ENCODE measurements at regions not wholly inside any gene's neighbourhood (a gene's known extent, or its start where the extent isn't known, plus 50 kb on each side); places are given as distances from the start of the nearest gene placed in this dataset.

- DNase-seq (ENCODE audit: low spot score), result no peak
Observed at GRCh38 chr7:31284106-31284505, 56.4 kb downstream of the NEUROD6 start.

DNA sequence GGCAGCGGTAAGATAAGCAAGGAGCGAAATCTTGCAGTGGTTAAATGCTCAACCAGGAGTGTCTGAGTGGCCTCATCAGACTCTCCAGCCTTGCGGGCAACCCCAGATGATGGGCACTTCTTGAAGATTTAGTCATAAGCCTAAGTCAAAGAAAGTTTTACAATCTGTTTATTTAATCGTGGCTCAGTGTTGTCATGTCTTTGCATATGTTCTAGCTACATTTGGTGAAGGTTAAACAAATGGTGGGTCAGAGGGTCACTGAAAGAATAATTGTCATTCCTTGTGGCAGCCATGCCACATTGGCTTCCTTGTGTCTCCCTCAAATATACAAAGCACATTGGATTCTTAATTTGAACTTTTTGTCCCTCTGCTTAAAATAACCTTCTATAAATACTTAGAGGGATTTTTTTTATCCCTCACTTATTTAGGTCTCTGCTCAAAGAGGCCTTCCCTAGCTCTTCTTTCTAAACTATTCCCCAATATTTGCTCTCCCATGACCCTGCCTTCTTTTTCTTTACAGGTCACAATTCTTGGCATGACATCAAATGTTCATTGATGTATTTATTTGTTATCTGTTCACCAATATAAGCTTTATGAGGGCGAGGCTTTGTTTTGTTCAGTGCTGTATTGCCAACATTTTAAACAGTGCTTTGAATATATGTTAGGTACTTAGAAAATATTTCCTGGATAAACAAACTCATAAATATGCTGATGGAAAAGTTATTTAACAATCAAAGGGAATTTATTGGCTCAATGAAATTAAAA is 68.7 kb downstream of the NEUROD6 start:
- intact Hi-C loops (cut with DNase I), result no loop called here
- no peak for DNase-seq (ENCODE audit: low spot score)

More at GRCh38 chr7:31284106-31284505, 56.4 kb downstream of the NEUROD6 start:
- intact Hi-C loops (cut with DNase I), result no loop called here

- intact Hi-C loops (cut with DNase I), result no loop called here
- DNase-seq (ENCODE audit: low spot score), result no peak
Observed at GRCh38 chr7:31267486-31267885, 73.0 kb downstream of the NEUROD6 start.

- intact Hi-C loops (cut with DNase I), result no loop called here
- DNase-seq (ENCODE audit: low spot score), result no peak
Observed at GRCh38 chr7:31263338-31263737, 77.2 kb downstream of the NEUROD6 start.

- intact Hi-C loops (cut with DNase I), result no loop called here
Observed at GRCh38 chr7:31261341-31261740, 79.2 kb downstream of the NEUROD6 start.

DNA sequence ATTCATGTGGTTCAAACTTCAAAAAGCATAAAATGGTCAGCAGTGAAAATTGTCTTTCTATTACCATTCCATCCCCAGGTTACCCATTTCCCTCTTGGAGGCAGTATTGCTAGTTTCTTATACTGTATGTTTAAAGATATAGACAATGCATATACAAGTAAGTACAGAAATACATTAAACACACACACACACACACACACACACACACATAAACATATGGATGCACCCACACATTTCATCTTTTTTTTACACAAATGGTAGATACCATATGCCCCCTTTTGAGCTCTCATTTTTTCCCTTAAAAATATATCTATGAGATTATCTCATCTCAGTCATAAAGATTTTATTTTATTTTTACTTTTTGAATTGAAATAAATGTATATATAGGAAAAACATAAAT is 79.7 kb downstream of the NEUROD6 start:
- no peak for DNase-seq (ENCODE audit: low spot score)
- intact Hi-C loops (cut with DNase I), result no loop called here

More at GRCh38 chr7:31261341-31261740, 79.2 kb downstream of the NEUROD6 start:
- DNase-seq (ENCODE audit: low spot score), result no peak

DNA sequence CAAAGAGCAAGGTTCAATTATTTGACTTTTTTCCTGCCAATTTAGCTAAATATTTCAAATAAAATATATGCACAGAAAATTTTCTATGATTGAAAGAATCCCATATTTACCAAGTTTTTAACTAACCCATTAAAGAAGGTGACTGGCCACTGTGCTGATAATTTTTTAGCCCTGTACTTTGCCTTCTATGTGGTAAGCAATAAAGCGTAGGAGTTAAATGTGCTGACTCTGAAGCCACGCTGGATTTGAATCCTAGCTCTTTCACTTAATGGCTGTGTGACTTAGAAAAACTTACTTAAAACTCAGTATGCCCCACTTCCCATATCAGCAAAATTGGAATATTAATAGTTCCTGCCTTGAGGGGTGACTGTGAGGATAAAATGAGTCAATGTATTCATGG is 82.1 kb downstream of the NEUROD6 start:
- intact Hi-C loops (cut with DNase I), result no loop called here
- DNase-seq (ENCODE audit: low spot score), result no peak

DNA sequence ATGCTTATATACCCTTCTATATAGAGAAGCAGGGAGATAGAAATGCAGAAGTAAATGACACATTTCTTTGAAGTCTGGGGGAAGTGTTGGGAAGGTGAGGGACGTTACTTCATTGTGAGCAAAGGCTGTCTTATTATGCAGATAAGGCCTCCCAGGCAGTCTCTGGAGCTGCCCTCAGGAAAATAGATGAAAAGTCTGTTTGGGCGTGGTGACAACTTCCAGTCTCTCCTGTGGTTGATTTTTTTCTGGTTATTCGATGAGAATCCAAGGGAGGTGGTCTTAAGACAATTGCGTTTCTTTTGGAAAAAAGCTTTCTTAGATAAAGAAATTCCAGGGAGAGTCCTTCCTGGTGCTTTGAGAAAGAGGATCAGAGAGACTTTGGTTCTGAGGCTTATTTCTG is 84.0 kb downstream of the NEUROD6 start:
- intact Hi-C loops (cut with DNase I), result no loop called here
- DNase-seq (ENCODE audit: low spot score), result no peak

- no peak for DNase-seq (ENCODE audit: low spot score)
- intact Hi-C loops (cut with DNase I), result no loop called here
Observed at GRCh38 chr7:31254926-31255325, 85.6 kb downstream of the NEUROD6 start.

GRCh38 chr7:31253532-31253931 is 87.0 kb downstream of the NEUROD6 start:
- DNase-seq (ENCODE audit: low spot score), result no peak
- intact Hi-C loops (cut with DNase I), result no loop called here

DNA sequence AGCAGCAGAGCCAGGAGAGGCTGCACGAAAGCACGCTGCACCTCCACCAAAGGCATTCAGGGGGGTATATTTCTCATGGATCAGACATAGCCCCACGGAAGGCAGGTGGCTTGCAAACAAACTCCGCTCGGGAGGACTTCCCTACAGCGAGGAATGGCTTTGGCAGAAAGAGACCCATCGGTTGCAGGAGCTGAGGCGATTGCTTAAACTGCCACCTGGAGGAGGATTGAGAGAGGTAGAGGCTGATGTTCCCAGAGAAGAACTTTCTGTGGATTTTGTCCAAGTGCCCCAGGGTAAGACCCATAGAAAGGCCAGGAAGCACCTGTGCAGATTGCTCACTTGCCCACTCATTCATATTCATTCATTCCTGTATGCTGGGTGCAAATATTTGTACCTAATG is 89.1 kb downstream of the NEUROD6 start:
- DNase-seq (ENCODE audit: low spot score), result no peak
- intact Hi-C loops (cut with DNase I), result no loop called here

DNA sequence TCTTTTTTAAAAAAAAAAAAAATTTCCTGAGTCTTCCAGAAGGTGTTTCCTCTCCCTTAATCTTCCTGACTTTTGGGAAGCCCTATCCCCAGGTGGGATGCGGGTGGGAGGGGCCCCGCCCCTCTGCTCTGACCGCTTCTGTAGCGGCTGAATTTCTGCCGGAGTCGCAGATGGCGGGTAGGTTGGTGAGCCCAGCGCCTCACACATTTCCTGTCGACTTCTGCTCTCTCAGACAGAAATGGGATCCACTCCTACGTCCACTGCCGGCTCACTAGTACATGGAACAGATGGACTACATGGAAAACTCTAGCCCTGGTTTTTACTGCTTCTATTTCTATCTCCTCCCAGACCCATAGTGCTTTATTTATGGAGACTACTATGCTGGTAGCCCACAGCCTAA is 90.9 kb downstream of the NEUROD6 start:
- intact Hi-C loops (cut with DNase I), result no loop called here
- DNase-seq (ENCODE audit: low spot score), result no peak

DNA sequence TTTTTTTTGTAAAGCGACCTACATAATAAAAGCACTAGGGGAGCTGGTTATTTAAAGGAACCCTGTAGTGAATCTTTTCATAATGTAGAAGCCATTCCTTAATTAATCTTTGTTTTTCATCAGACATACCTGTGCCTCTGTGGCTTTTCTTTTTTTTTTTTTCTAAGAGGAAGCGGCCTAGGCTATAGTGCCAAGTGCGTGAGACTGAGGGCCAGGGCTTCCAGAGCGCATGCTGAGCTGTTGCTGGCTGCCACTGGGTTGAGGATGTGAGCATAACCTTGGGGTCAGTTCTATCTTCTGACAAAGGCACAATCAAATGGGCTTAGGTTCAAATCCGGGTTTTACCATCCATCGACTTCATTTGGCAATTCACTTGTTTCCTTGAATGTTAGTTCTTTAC is 103.7 kb downstream of the NEUROD6 start:
- DNase-seq (ENCODE audit: low spot score), result no peak
- intact Hi-C loops (cut with DNase I), result no loop called here

GRCh38 chr7:31234836-31235605 is 105.5 kb downstream of the NEUROD6 start:
- intact Hi-C loops (cut with DNase I), result no loop called here
- no peak for DNase-seq (ENCODE audit: low spot score)

DNA sequence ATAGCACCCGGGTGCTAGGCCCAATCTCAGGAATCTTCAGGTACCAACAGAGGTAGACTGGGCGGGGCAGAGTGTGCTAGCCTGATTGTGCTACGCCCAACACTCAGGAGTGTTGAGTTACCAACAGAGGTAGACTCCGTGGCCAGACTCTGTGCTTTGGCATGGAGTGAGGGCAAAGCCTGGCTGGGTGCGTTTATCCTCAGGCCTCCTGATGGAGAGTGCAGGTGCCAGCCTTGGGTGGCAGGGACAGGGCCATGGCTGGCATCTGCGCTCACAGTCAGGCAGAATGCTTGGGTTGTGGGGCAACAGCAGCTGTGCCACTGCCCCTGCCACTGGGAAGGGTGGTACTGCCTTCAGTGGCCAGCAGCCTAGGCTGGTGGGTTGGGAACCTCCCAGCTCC is 111.6 kb downstream of the NEUROD6 start:
- no peak for DNase-seq (ENCODE audit: low spot score)
- intact Hi-C loops (cut with DNase I), result no loop called here

DNA sequence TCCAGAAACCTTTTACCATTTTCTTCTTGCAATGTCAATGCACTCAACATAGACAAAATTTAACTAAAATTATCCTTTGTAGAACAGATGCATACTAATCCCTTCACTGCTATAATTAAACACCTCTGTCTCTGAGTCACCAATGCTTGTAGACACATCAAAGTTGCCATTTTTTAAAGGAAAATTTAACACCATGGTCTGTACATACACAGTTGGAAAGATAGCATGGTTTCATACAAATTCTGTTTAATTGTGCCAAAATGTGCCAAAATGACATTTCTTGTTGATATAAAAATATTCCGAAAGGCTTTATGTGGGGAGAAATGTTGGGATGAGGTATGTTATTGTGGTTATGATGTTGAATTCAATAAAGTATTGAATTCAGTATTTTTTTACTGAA is 125.8 kb downstream of the NEUROD6 start:
- intact Hi-C loops (cut with DNase I), result no loop called here
- no peak for DNase-seq (ENCODE audit: low spot score)

GRCh38 chr7:31211281-31211680 is 129.2 kb downstream of the NEUROD6 start:
- intact Hi-C loops (cut with DNase I), result no loop called here
- no peak for DNase-seq (ENCODE audit: low spot score)

DNA sequence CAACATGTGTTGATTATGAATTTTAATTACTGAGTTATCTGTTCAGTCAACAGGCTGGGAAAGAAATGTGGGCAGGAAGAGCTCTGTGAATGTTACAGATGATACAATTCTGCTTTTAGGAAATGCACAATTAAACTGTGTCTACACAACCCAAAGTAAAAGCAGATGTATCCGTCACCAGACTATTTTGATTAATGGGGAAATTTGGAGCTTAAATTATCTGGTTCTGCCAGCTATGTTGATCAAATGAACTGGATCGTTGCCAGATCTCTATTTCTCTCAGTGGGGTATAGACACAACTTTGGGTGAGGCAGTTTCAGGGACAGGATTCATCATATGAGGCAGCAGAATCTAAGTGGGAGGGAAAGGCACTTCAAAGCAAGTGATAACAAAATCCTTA is 136.5 kb downstream of the NEUROD6 start:
- DNase-seq (ENCODE audit: low spot score), result no peak
- intact Hi-C loops (cut with DNase I), result no loop called here

DNA sequence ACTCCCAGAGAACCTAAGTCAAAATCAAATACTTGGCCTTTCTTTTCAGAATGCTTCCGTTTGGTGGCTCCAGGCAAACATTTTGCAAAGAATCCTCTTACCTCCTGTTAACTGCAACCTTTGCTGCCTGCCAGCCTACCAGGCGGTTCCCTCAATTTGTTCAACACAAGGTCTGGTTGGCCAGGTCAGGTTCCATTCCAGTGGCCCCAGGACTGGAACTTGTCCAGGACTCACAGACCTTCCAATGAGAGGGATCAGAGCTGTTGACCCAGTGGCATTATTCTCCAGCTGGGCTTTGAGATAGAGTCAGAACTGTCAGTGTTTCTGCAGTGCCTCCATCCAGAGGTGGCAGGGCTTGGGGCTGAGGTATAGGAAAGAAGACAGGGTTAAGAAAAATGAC is 137.0 kb downstream of the NEUROD6 start:
- intact Hi-C loops (cut with DNase I), result no loop called here

DNA sequence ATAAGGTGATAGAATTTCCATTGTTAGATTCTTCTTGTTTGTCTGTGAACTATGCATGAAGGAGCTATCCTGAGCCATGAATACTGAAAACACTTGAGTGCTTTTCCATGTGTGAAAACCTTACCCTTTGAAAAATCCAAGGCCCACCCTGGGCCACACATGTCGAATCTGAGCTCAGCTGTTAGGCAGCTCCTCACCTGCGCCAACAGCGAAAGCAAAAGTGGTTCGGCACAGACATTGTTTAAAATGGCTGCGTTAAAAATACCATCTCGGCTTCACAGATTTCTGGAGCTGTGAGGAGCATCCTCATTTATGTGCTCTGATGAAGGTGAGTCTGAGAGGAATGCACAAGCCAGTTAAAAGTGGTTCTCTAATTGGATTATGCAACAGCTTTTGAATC is 137.7 kb downstream of the NEUROD6 start:
- intact Hi-C loops (cut with DNase I), result no loop called here
- DNase-seq (ENCODE audit: low spot score), result no peak

More for the DNA sequence above, 137.0 kb downstream of the NEUROD6 start:
- DNase-seq (ENCODE audit: low spot score), result no peak

GRCh38 chr7:31192986-31193385 is 140.9 kb downstream of the ADCYAP1R1 start:
- intact Hi-C loops (cut with DNase I), result no loop called here
- peak; percentile 83 for DNase-seq (ENCODE audit: low spot score)
